ENCODE measurements at regions not wholly inside any gene's neighbourhood (a gene's known extent, or its start where the extent isn't known, plus 50 kb on each side); places are given as distances from the start of the nearest gene placed in this dataset.

- TF ChIP-seq CTCF (IDR thresholded peaks at IDR 0.05) = no peak
- no peak for TF ChIP-seq POLR2A (IDR thresholded peaks at IDR 0.05)
Observed at GRCh38 chr5:58015175-58015574, 444.7 kb downstream of the PLK2 start.
